Endothelial cell (in vitro differentiated cells): ENCODE measurements at regions not wholly inside any gene's neighbourhood (a gene's known extent, or its start where the extent isn't known, plus 50 kb on each side); places are given as distances from the start of the nearest gene placed in this dataset.

Experiments used
- DNase-seq: peaks from one replicate; pipeline ENCODE4 v3.0.0; 2021; ENCODE audit warnings: low spot score
- H3K27ac Mint-ChIP-seq: one replicate; pipeline ENCODE4 v1.8.0; 2021; ENCODE audit warnings: mixed read lengths, inconsistent platforms; ENCODE audit not compliant: unreplicated experiment
- H3K27me3 Mint-ChIP-seq: one replicate; pipeline ENCODE4 v1.8.0; 2021; ENCODE audit warnings: mild to moderate bottlenecking, moderate library complexity, mixed read lengths, inconsistent platforms; ENCODE audit not compliant: unreplicated experiment
- H3K36me3 Mint-ChIP-seq: one replicate; pipeline ENCODE4 v1.8.0; 2021; ENCODE audit warnings: mild to moderate bottlenecking, low read depth, mixed read lengths, inconsistent platforms; ENCODE audit not compliant: unreplicated experiment
- H3K4me1 Mint-ChIP-seq: one replicate; pipeline ENCODE4 v1.8.0; 2021; ENCODE audit warnings: mild to moderate bottlenecking, mixed read lengths, inconsistent platforms; ENCODE audit not compliant: unreplicated experiment
- H3K4me3 Mint-ChIP-seq: one replicate; pipeline ENCODE4 v1.8.0; 2021; ENCODE audit warnings: mild to moderate bottlenecking, mixed read lengths, inconsistent platforms; ENCODE audit not compliant: unreplicated experiment
- H3K9me3 Mint-ChIP-seq: one replicate; pipeline ENCODE4 v1.8.0; 2021; ENCODE audit warnings: mixed read lengths, inconsistent platforms; ENCODE audit not compliant: unreplicated experiment
- TF ChIP-seq, protein P1 (sequence below): fragments of 200-600 bp; sonication (generic); IDR thresholded peaks from one replicate; pipeline ENCODE4 v1.5.0; 2021; ENCODE audit warnings: antibody characterized with exemption; ENCODE audit not compliant: unreplicated experiment

DNA sequence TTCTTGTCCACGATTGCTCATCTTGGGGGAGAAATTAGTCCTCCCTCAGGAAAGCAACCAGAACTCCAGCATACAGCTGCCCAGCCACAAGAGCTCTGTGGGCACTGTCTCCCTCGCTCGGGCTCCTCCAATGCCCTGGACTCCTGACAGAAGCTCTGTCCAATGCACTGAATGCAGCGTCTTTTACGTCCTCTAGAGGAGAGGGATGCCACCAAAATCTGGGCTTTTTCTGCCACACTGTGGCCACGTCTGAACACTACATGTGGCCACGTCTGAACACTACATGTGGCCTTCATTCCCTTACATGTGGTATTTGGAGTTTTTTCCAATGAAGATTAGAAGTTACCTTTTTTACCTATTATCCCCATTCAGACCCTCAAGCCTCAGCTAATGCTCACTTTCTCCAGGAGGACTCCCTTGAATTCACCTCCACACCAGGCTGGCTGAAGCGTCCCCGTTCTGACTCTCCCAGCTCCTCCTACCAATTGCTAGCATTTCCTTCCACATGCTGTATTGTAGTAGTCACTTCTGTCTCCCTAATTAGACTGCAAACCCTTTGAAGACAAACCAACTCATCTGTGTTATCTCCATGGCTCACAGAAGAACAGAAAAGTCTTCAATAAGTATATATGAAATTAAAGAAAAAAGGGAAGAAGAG lies 134.3 kb upstream of the PDE1C start:
- H3K36me3 Mint-ChIP-seq, result no peaks in the 10 kb centered on the region
- TF ChIP-seq, protein P1, sequence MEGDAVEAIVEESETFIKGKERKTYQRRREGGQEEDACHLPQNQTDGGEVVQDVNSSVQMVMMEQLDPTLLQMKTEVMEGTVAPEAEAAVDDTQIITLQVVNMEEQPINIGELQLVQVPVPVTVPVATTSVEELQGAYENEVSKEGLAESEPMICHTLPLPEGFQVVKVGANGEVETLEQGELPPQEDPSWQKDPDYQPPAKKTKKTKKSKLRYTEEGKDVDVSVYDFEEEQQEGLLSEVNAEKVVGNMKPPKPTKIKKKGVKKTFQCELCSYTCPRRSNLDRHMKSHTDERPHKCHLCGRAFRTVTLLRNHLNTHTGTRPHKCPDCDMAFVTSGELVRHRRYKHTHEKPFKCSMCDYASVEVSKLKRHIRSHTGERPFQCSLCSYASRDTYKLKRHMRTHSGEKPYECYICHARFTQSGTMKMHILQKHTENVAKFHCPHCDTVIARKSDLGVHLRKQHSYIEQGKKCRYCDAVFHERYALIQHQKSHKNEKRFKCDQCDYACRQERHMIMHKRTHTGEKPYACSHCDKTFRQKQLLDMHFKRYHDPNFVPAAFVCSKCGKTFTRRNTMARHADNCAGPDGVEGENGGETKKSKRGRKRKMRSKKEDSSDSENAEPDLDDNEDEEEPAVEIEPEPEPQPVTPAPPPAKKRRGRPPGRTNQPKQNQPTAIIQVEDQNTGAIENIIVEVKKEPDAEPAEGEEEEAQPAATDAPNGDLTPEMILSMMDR, result peak; percentile 68
- H3K27ac Mint-ChIP-seq, result no peak overlapping the region
- DNase-seq, result peak; percentile 69
- H3K27me3 Mint-ChIP-seq, result peaks cover 2% of the 10 kb centered on the region
- H3K4me1 Mint-ChIP-seq, result no peaks in the 10 kb centered on the region
- no peaks in the 10 kb centered on the region for H3K9me3 Mint-ChIP-seq
- H3K4me3 Mint-ChIP-seq, result no peak overlapping the region

DNA sequence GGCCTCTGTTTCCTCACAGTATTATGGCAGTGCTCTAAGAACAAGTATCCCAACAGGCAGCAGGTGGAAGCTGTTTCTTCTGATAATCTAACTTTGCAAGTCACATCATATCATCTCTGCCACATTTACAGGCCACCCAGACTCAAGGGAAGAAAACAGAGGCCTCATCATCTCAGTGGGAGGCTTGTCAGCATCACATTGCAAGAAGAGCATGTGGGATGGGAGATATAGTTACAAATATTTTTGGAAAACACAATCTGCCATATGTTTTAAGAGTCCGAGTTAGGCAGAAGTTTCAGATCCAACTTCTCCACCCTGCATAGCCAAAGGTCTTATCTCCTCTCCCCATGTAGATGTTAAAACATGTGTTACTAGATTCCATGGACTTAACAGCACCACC lies 130.4 kb upstream of the PDE1C start:
- Mint-ChIP-seq H3K4me1 (no peaks in the 10 kb centered on the region), H3K4me3 (no peak overlapping the region), H3K36me3 (no peaks in the 10 kb centered on the region), H3K27ac (no peak overlapping the region), H3K27me3 (peaks cover 2% of the 10 kb centered on the region), H3K9me3 (no peaks in the 10 kb centered on the region)
- TF ChIP-seq, protein P1, result no peak
- no peak for DNase-seq

DNA sequence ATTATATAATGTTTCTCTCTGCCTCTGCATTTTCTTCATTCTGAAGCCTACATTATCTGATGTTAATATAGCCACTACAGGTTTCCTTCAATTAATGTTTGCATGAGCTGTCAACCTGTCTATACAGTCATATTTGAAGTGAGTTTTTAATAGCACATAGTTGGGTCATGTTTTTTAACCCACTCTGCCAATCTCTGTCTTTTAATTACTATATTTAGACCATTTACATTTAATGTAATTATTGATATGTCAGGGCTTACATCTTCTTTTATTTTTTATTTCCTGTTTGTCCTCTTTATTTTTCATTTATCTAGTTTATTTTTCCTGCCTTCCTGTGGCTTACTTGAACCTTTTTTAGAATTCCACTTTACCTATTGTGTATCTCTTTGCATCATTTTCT lies 124.3 kb upstream of the PDE1C start:
- no peak for DNase-seq
- no peaks in the 10 kb centered on the region for H3K27me3 Mint-ChIP-seq
- TF ChIP-seq, protein P1, result no peak
- H3K9me3 Mint-ChIP-seq, result no peaks in the 10 kb centered on the region
- H3K36me3 Mint-ChIP-seq, result no peaks in the 10 kb centered on the region
- H3K4me3 Mint-ChIP-seq, result no peak overlapping the region
- H3K4me1 Mint-ChIP-seq, result no peaks in the 10 kb centered on the region
- H3K27ac Mint-ChIP-seq, result no peak overlapping the region

DNA sequence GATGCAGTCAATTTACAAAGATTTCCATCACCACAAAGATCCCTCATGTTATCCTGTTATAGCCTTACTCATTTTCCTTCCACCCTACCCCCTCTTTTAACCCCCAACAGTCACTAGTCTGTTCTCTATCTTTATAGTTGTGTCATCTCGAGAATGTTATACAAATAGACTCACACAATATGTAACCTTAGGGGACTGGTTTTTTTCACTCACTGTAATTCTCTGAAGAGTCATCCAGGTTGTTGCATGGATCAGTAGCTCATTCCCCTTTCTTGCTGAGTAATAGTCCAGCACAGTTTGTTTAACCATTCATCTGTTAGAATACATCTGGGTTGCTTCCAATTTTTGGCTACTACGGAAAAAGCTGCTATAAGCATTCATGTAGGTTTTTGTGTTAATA lies 121.1 kb upstream of the PDE1C start:
- Mint-ChIP-seq H3K27me3 (no peaks in the 10 kb centered on the region), H3K27ac (no peak overlapping the region), H3K4me1 (no peaks in the 10 kb centered on the region), H3K4me3 (no peak overlapping the region), H3K36me3 (no peaks in the 10 kb centered on the region), H3K9me3 (no peaks in the 10 kb centered on the region)
- TF ChIP-seq, protein P1, result no peak
- DNase-seq, result no peak

DNA sequence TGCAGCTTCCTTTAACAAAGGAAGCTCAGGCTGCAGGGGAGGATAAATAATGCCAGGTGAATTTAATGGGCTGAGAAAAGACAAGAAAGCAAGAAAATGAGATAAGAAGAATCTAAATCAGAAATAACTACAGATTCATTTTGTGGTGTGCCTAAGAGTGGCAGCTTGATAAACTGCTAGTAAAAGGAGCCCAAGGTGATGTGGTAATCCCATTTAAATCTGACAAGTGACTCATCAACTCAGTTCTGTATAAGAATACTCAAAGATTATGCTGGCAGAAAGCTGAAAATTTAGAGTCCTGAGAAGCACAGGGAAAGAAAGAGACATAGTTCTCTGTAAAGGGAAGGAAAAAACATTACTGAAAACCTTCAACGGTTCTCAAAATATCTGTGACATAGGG lies 109.4 kb upstream of the PDE1C start:
- TF ChIP-seq, protein P1, result no peak
- peaks cover 25% of the 10 kb centered on the region for H3K4me1 Mint-ChIP-seq
- H3K27me3 Mint-ChIP-seq, result peaks cover 7% of the 10 kb centered on the region
- H3K9me3 Mint-ChIP-seq, result no peaks in the 10 kb centered on the region
- DNase-seq, result no peak
- no peaks in the 10 kb centered on the region for H3K36me3 Mint-ChIP-seq
- peak overlapping the region; percentile 72 for H3K27ac Mint-ChIP-seq
- no peak overlapping the region for H3K4me3 Mint-ChIP-seq
